ENCODE measurements at regions not wholly inside any gene's neighbourhood (a gene's known extent, or its start where the extent isn't known, plus 50 kb on each side); places are given as distances from the start of the nearest gene placed in this dataset.

DNA sequence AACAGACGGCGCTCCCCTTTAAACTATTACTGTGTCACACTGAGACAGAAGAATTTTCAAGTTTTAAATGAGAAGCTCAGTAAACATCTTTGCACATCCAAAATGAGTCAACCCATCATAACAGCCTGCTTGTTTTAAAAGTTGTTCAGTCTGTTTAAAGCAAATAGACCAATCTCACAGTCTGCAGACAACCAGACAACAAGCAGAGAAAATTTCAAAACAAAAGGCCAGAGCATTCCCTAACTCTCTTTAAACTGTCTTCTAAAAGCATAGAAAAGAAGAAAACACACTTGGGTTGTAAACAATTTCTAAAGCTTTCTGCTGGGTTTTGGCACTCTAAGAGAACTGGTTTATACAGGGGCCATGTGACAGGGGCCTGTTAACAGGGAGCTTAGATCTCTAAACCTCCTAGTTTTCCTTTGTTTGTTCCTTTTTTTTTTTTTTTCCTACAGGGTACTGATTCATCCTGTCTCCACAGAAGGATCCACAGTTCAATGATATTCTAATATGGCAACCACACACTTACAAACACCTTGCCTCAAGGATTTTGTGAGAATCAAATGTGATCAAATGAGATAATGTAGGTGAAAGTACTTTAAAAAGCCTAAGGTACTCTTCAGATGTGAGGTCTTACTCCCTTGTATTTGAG, 100.8 kb upstream of the MAML3 start:
- no peak for DNase-seq
- H3K27me3 ChIP-seq = no peaks in the 10 kb centered on the region
- H3K27ac ChIP-seq = peak overlapping the region; percentile 97 to 99
- TF ChIP-seq POLR2A (IDR thresholded peaks at IDR 0.05) = no peak
- TF ChIP-seq, protein P1, sequence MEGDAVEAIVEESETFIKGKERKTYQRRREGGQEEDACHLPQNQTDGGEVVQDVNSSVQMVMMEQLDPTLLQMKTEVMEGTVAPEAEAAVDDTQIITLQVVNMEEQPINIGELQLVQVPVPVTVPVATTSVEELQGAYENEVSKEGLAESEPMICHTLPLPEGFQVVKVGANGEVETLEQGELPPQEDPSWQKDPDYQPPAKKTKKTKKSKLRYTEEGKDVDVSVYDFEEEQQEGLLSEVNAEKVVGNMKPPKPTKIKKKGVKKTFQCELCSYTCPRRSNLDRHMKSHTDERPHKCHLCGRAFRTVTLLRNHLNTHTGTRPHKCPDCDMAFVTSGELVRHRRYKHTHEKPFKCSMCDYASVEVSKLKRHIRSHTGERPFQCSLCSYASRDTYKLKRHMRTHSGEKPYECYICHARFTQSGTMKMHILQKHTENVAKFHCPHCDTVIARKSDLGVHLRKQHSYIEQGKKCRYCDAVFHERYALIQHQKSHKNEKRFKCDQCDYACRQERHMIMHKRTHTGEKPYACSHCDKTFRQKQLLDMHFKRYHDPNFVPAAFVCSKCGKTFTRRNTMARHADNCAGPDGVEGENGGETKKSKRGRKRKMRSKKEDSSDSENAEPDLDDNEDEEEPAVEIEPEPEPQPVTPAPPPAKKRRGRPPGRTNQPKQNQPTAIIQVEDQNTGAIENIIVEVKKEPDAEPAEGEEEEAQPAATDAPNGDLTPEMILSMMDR (IDR thresholded peaks at IDR 0.05) = no peak
- H3K4me1 ChIP-seq = peaks cover 0 to 14% of the 10 kb centered on the region in 2 donors
- no peaks in the 10 kb centered on the region for H3K9me3 ChIP-seq
- H3K4me3 ChIP-seq = no peak overlapping the region
- intact Hi-C loops (cut with DNase I; ENCODE audit: low total_unique reads) = loop anchor here (10.0 kb wide), 1 partner anchor 520 kb away; no protein-coding TSS in a partner anchor
- no peaks in the 10 kb centered on the region for H3K36me3 ChIP-seq

GRCh38 chr4:140253556-140254027, 99.6 kb upstream of the MAML3 start:
- intact Hi-C loops (cut with DNase I; ENCODE audit: low total_unique reads) = loop anchor here (2.0 to 10.0 kb wide), 2 partner anchors 103 to 519 kb away; no protein-coding TSS in a partner anchor
- no peak for DNase-seq
- Histone ChIP-seq H3K4me3 (peak overlapping the region; percentile 58 to 69), H3K36me3 (no peaks in the 10 kb centered on the region), H3K27me3 (no peaks in the 10 kb centered on the region), H3K27ac (peak overlapping the region; percentile 97 to 99), H3K9me3 (no peaks in the 10 kb centered on the region), H3K4me1 (peaks cover 0 to 14% of the 10 kb centered on the region in 2 donors)
- no peak for TF ChIP-seq POLR2A (IDR thresholded peaks at IDR 0.05)
- TF ChIP-seq, protein P1 (IDR thresholded peaks at IDR 0.05) = no peak

DNA sequence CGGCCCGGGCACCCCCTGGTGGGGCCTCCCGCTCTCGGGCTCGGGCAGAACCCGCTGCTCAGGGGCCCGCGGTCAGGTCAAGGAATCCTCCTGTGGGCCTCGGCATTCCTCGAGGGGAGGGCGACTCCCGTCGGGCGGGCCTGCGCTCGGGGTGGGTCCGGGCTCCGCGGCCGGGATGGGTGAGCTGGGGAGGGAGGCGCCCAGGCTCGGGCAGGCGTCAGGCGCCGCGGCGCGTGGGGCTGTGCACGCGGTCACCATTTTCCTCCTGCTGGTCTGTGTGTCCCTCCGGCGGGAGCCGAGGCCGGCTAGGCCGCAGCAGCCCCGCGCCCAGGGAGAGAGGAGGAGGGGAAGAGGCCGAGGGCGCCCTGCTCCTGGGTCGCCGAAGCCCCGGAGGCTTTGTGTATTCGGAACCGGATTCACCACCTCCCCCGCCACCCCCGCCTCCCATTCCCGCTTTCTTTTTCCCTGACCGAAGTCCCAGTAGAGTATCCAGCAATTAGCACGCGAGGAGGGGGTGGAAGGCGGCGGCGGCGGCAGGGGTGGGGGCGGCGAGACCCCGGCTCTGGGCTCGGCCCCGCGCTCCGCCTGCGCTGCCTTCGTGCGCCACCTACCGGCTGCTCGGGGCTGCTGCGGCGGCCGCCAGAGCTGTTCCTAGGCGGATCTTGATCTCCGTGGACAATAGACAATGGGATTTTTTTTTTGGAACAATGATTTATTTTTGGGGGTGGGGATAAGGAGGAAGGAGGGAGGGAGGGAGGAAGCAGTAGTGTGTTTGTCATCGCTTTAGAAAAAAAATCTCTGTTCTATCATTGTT, 99.0 kb upstream of the MAML3 start:
- Histone ChIP-seq H3K9me3 (no peaks in the 10 kb centered on the region), H3K4me1 (peaks cover 0 to 14% of the 10 kb centered on the region in 2 donors), H3K27ac (peak overlapping the region; percentile 97 to 99), H3K27me3 (no peaks in the 10 kb centered on the region), H3K36me3 (no peaks in the 10 kb centered on the region), H3K4me3 (peak overlapping the region; percentile 58 to 69)
- intact Hi-C loops (cut with DNase I; ENCODE audit: low total_unique reads) = loop anchor here (2.0 to 10.0 kb wide), 2 partner anchors 102 to 518 kb away; no protein-coding TSS in a partner anchor
- DNase-seq = peak; percentile 79 to 82
- TF ChIP-seq, protein P1 (IDR thresholded peaks at IDR 0.05) = peak; percentile 85 to 100 (median 90)
- TF ChIP-seq POLR2A (IDR thresholded peaks at IDR 0.05) = peak in 1 of 2 donors; percentile 35

GRCh38 chr4:140252141-140252741, 98.3 kb upstream of the MAML3 start:
- no peaks in the 10 kb centered on the region for H3K27me3 ChIP-seq
- intact Hi-C loops (cut with DNase I; ENCODE audit: low total_unique reads) = loop anchor here (2.0 to 10.0 kb wide), 2 partner anchors 101 to 517 kb away; no protein-coding TSS in a partner anchor
- peak; percentile 47 to 65 for DNase-seq
- peak overlapping the region; percentile 58 to 69 for H3K4me3 ChIP-seq
- TF ChIP-seq, protein P1 (IDR thresholded peaks at IDR 0.05) = no peak
- TF ChIP-seq POLR2A (IDR thresholded peaks at IDR 0.05) = no peak
- peaks cover 0 to 14% of the 10 kb centered on the region in 2 donors for H3K4me1 ChIP-seq
- no peaks in the 10 kb centered on the region for H3K36me3 ChIP-seq
- H3K27ac ChIP-seq = peak overlapping the region; percentile 97 to 99
- H3K9me3 ChIP-seq = no peaks in the 10 kb centered on the region
